Activated CD4-positive, alpha-beta T cell treated with anti-CD3 and anti-CD28 coated beads, Interleukin-2, amount 10 ng/mL, durations not matched to agents 24 days and 14 days (primary cell): ENCODE measurements at regions not wholly inside any gene's neighbourhood (a gene's known extent, or its start where the extent isn't known, plus 50 kb on each side); places are given as distances from the start of the nearest gene placed in this dataset.

Experiments
- DNase-seq: peaks from one replicate; pipeline ENCODE4 v3.0.0; 2022
- H3K27ac Mint-ChIP-seq: one replicate; pipeline ENCODE4 v1.8.0; 2022; ENCODE audit warnings: mild to moderate bottlenecking, mixed read lengths
- H3K27me3 Mint-ChIP-seq: one replicate; pipeline ENCODE4 v1.8.0; 2022; ENCODE audit warnings: mixed read lengths
- H3K36me3 Mint-ChIP-seq: one replicate; pipeline ENCODE4 v1.8.0; 2022; ENCODE audit warnings: low read depth, mild to moderate bottlenecking, mixed read lengths
- H3K4me1 Mint-ChIP-seq: one replicate; pipeline ENCODE4 v1.8.0; 2021; ENCODE audit warnings: mixed read lengths
- H3K4me3 Mint-ChIP-seq: one replicate; pipeline ENCODE4 v1.8.0; 2022; ENCODE audit warnings: mild to moderate bottlenecking, moderate library complexity, mixed read lengths
- H3K9me3 Mint-ChIP-seq: one replicate; pipeline ENCODE4 v1.8.0; 2021; ENCODE audit warnings: mixed read lengths
- intact Hi-C: fragments of 100-400 bp; cut with micrococcal nuclease; formaldehyde crosslinking; loops from one replicate; pipeline ENCODE4 v1.15.1; 2023

- Mint-ChIP-seq H3K36me3 (no peaks in the 10 kb centered on the region), H3K4me1 (no peaks in the 10 kb centered on the region), H3K27ac (no peak overlapping the region), H3K9me3 (no peaks in the 10 kb centered on the region), H3K27me3 (peaks cover 17% of the 10 kb centered on the region), H3K4me3 (no peak overlapping the region)
- peak; percentile 62 for DNase-seq
- intact Hi-C loops = loop anchor here (5.0 to 10.0 kb wide), 3 partner anchors 255 to 475 kb away; partner anchors contain the start of gene SCN5A
Observed at GRCh38 chr3:39000008-39000450, 51.7 kb downstream of the SCN11A start.

DNA sequence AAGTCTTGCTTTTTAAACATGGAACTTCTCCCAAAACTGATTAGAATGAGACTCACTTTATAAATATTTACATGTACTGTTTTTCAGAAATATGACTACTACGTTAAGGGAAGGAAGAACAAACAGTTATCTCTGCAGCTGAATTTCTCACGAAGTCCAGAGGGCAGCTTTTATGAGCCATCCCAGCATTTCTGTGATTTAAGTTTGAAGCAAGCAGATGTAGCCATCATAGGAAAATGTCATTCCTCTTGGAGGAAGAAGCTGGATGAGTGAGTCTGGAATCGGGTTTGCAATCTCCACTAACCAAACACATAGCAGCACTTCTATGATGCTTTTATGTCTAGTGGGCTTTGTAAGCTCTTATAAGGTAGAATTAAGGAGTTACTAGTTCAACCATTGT lies 53.7 kb downstream of the SCN11A start:
- Mint-ChIP-seq H3K27ac (no peak overlapping the region), H3K9me3 (no peaks in the 10 kb centered on the region), H3K4me3 (no peak overlapping the region), H3K36me3 (no peaks in the 10 kb centered on the region), H3K27me3 (peaks cover 9% of the 10 kb centered on the region), H3K4me1 (no peaks in the 10 kb centered on the region)
- no peak for DNase-seq
- intact Hi-C loops = no loop called here

GRCh38 chr3:38996193-38996592 lies 55.6 kb downstream of the SCN11A start:
- no peaks in the 10 kb centered on the region for H3K36me3 Mint-ChIP-seq
- no peak overlapping the region for H3K4me3 Mint-ChIP-seq
- H3K27ac Mint-ChIP-seq = no peak overlapping the region
- intact Hi-C loops = no loop called here
- no peak for DNase-seq
- H3K9me3 Mint-ChIP-seq = no peaks in the 10 kb centered on the region
- peaks cover 7% of the 10 kb centered on the region for H3K27me3 Mint-ChIP-seq
- H3K4me1 Mint-ChIP-seq = no peaks in the 10 kb centered on the region

GRCh38 chr3:38994251-38994650 lies 57.5 kb downstream of the SCN11A start:
- Mint-ChIP-seq H3K4me3 (no peak overlapping the region), H3K36me3 (no peaks in the 10 kb centered on the region), H3K27ac (no peak overlapping the region), H3K4me1 (no peaks in the 10 kb centered on the region), H3K9me3 (no peaks in the 10 kb centered on the region), H3K27me3 (peaks cover 8% of the 10 kb centered on the region)
- intact Hi-C loops = no loop called here
- no peak for DNase-seq

DNA sequence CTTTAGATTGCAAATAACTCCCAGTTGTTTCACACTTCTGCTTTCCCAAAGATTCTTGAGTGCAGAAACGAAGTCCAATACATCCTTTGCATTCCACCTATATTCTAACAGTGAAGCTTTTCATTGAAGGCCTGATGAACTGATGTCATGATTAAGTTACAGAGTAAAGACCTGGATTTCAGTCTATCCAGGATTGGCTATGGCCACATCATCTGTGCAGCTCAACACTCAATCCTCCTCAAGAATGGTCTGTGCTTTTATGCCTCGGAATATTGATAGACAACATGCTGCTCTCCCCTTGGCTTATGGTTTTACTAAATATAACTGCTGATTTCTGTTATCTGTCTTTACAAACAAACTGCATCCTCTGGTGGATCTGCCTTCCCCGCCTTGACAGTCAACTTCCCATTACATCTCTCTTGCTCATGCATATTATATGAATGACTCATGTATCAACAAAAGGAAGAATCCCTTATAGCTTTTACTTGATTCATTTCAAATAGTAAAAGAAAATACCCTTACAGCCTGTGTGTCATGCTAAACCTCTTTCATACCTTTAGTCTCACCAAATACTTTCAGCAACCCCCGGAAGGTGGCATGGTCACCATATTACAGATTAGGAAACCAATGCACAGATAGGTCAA lies 59.5 kb downstream of the SCN11A start:
- Mint-ChIP-seq H3K4me1 (no peaks in the 10 kb centered on the region), H3K27me3 (peaks cover 9% of the 10 kb centered on the region), H3K9me3 (no peaks in the 10 kb centered on the region), H3K27ac (no peak overlapping the region), H3K4me3 (no peak overlapping the region), H3K36me3 (no peaks in the 10 kb centered on the region)
- intact Hi-C loops = no loop called here
- DNase-seq = no peak

- H3K4me1 Mint-ChIP-seq = no peaks in the 10 kb centered on the region
- H3K27me3 Mint-ChIP-seq = peaks cover 9% of the 10 kb centered on the region
- H3K9me3 Mint-ChIP-seq = no peaks in the 10 kb centered on the region
- intact Hi-C loops = no loop called here
- DNase-seq = no peak
- no peak overlapping the region for H3K27ac Mint-ChIP-seq
- no peak overlapping the region for H3K4me3 Mint-ChIP-seq
- no peaks in the 10 kb centered on the region for H3K36me3 Mint-ChIP-seq
Observed at GRCh38 chr3:38990621-38991020, 61.1 kb downstream of the SCN11A start.

- intact Hi-C loops = no loop called here
- Mint-ChIP-seq H3K4me1 (no peaks in the 10 kb centered on the region), H3K4me3 (no peak overlapping the region), H3K36me3 (no peaks in the 10 kb centered on the region), H3K27ac (no peak overlapping the region), H3K9me3 (no peaks in the 10 kb centered on the region), H3K27me3 (peaks cover 11% of the 10 kb centered on the region)
- DNase-seq = no peak
Observed at GRCh38 chr3:38989917-38990510, 61.7 kb downstream of the SCN11A start.

DNA sequence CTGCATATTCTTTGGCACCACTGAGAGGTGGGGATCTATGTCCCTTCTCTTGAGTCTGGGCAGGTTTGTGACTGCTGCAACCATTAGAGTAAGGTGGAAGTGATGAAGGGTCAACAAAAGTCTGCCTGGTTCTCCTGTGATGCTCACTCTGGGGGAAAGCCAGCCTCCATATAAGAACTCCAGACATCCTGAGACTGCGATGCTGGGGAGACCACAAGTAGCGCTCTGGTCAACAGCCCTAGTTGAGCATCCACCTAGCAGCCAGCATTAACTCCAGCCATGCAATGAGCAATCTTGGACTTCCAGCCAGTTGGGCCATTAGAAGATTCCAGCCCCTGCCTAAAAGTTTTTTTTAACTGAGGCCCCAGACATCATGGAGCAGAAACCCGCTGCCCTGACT lies 62.8 kb downstream of the SCN11A start:
- no peak overlapping the region for H3K27ac Mint-ChIP-seq
- no peaks in the 10 kb centered on the region for H3K9me3 Mint-ChIP-seq
- peaks cover 13% of the 10 kb centered on the region for H3K27me3 Mint-ChIP-seq
- no peaks in the 10 kb centered on the region for H3K36me3 Mint-ChIP-seq
- intact Hi-C loops = no loop called here
- DNase-seq = no peak
- no peak overlapping the region for H3K4me3 Mint-ChIP-seq
- no peaks in the 10 kb centered on the region for H3K4me1 Mint-ChIP-seq

GRCh38 chr3:38987456-38987855 lies 64.3 kb downstream of the SCN11A start:
- H3K36me3 Mint-ChIP-seq = no peaks in the 10 kb centered on the region
- no peak overlapping the region for H3K27ac Mint-ChIP-seq
- H3K27me3 Mint-ChIP-seq = peaks cover 13% of the 10 kb centered on the region
- H3K4me3 Mint-ChIP-seq = no peak overlapping the region
- no peak for DNase-seq
- H3K4me1 Mint-ChIP-seq = no peaks in the 10 kb centered on the region
- no peaks in the 10 kb centered on the region for H3K9me3 Mint-ChIP-seq
- intact Hi-C loops = no loop called here

DNA sequence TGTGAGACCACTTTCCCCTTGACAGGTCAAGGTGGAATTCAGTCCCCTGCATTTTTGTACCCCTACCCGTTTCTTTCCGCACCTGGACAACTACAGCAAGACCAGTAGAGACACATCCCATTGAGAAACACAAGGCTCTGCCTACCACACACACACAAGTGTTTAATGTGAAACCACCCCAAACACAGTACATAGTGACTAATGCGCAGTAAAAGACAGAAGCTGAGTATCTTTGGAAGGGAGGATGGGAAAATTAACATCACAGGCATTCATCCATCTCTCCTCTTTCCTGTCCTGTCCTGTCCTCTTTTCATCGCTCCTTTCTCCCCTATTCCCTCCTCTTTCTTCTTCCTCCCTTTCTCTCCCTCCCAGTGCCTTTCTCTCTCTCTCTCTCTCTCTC lies 64.8 kb downstream of the SCN11A start:
- no peak for DNase-seq
- H3K36me3 Mint-ChIP-seq = no peaks in the 10 kb centered on the region
- peaks cover 11% of the 10 kb centered on the region for H3K27me3 Mint-ChIP-seq
- H3K27ac Mint-ChIP-seq = no peak overlapping the region
- no peaks in the 10 kb centered on the region for H3K4me1 Mint-ChIP-seq
- H3K9me3 Mint-ChIP-seq = no peaks in the 10 kb centered on the region
- H3K4me3 Mint-ChIP-seq = no peak overlapping the region
- intact Hi-C loops = no loop called here

- Mint-ChIP-seq H3K27ac (no peak overlapping the region), H3K4me1 (no peaks in the 10 kb centered on the region), H3K27me3 (peaks cover 11% of the 10 kb centered on the region), H3K4me3 (no peak overlapping the region), H3K36me3 (no peaks in the 10 kb centered on the region), H3K9me3 (no peaks in the 10 kb centered on the region)
- intact Hi-C loops = no loop called here
- no peak for DNase-seq
Observed at GRCh38 chr3:38985981-38986380, 65.8 kb downstream of the SCN11A start.

GRCh38 chr3:38985581-38985980 lies 66.2 kb downstream of the SCN11A start:
- Mint-ChIP-seq H3K4me3 (no peak overlapping the region), H3K27me3 (peaks cover 11% of the 10 kb centered on the region), H3K4me1 (no peaks in the 10 kb centered on the region), H3K9me3 (no peaks in the 10 kb centered on the region), H3K27ac (no peak overlapping the region), H3K36me3 (no peaks in the 10 kb centered on the region)
- DNase-seq = no peak
- intact Hi-C loops = no loop called here

- DNase-seq = no peak
- peaks cover 9% of the 10 kb centered on the region for H3K27me3 Mint-ChIP-seq
- no peak overlapping the region for H3K4me3 Mint-ChIP-seq
- no peaks in the 10 kb centered on the region for H3K4me1 Mint-ChIP-seq
- no peak overlapping the region for H3K27ac Mint-ChIP-seq
- no peaks in the 10 kb centered on the region for H3K9me3 Mint-ChIP-seq
- intact Hi-C loops = no loop called here
- H3K36me3 Mint-ChIP-seq = no peaks in the 10 kb centered on the region
Observed at GRCh38 chr3:38984731-38985130, 67.0 kb downstream of the SCN11A start.

GRCh38 chr3:38984110-38984509 lies 67.6 kb downstream of the SCN11A start:
- H3K36me3 Mint-ChIP-seq = no peaks in the 10 kb centered on the region
- no peaks in the 10 kb centered on the region for H3K9me3 Mint-ChIP-seq
- H3K27me3 Mint-ChIP-seq = peaks cover 9% of the 10 kb centered on the region
- H3K4me1 Mint-ChIP-seq = no peaks in the 10 kb centered on the region
- intact Hi-C loops = no loop called here
- DNase-seq = no peak
- no peak overlapping the region for H3K4me3 Mint-ChIP-seq
- H3K27ac Mint-ChIP-seq = no peak overlapping the region

GRCh38 chr3:38980938-38981337 lies 70.8 kb downstream of the SCN11A start:
- H3K36me3 Mint-ChIP-seq = no peaks in the 10 kb centered on the region
- H3K9me3 Mint-ChIP-seq = no peaks in the 10 kb centered on the region
- intact Hi-C loops = no loop called here
- no peak for DNase-seq
- H3K27ac Mint-ChIP-seq = no peak overlapping the region
- no peaks in the 10 kb centered on the region for H3K4me1 Mint-ChIP-seq
- H3K4me3 Mint-ChIP-seq = no peak overlapping the region
- H3K27me3 Mint-ChIP-seq = peaks cover 13% of the 10 kb centered on the region
